SK-N-SH (cell line): ENCODE measurements at regions not wholly inside any gene's neighbourhood (a gene's known extent, or its start where the extent isn't known, plus 50 kb on each side); places are given as distances from the start of the nearest gene placed in this dataset.

ENCODE experiments used
- CTCF ChIA-PET: fragments of 300-600, 350-600 bp; formaldehyde crosslinking; extraction: SDS; loops from one replicate; lab custom pipeline; 2021; lab: Yijun Ruan, JAX
- POLR2A ChIA-PET: fragments of 350-600 bp; sonication (Branson Sonifier 250); formaldehyde crosslinking; extraction: SDS; loops from one replicate; lab custom pipeline; 2020; ENCODE audit warnings: antibody characterized with exemption, inconsistent platforms; lab: Yijun Ruan, JAX
- DNase-seq: peaks from one replicate; pipeline ENCODE4 v3.0.0; 2012
- H2AFZ ChIP-seq: fragments of 200-600 bp; sonication (generic); 2 replicates; pipeline ENCODE4 v1.8.1; 2016; ENCODE audit warnings: antibody characterized with exemption, mild to moderate bottlenecking, low read depth
- H3F3A ChIP-seq: fragments of 200-600 bp; sonication (generic); replicated peaks from 2 replicates; pipeline ENCODE3; 2016; ENCODE audit warnings: antibody characterized with exemption, mild to moderate bottlenecking; ENCODE audit not compliant: insufficient read depth
- H3K27ac ChIP-seq, 2 experiments: fragments of 200-500 bp in 1 of 2; fragments of 200-600 bp in 1 of 2; sonication (Bioruptor generic) in 1 of 2; sonication (generic), shearing (Covaris generic) in 1 of 2; 2 replicates each; pipeline versions ENCODE4 v1.5.1 to v1.6.1; 2014 to 2016; ENCODE audit warnings: low read depth in 2 of 2, inconsistent platforms in 1 of 2, low read length in 1 of 2, mild to moderate bottlenecking in 1 of 2, mixed read lengths in 1 of 2
- H3K27me3 ChIP-seq: fragments of 200-600 bp; sonication (generic), shearing (Covaris generic); 2 replicates; pipeline ENCODE4 v1.6.1; 2016; ENCODE audit warnings: mixed run types; ENCODE audit not compliant: insufficient read depth
- H3K36me3 ChIP-seq, 2 experiments: fragments of 200-500 bp in 1 of 2; fragments of 200-600 bp in 1 of 2; sonication (Bioruptor generic) in 1 of 2; sonication (generic) in 1 of 2; replicated peaks in 1 of 2; 2 replicates each; pipeline versions ENCODE3 to v1.5.1; 2014 to 2016; ENCODE audit warnings: low read length in 1 of 2, mild to moderate bottlenecking in 1 of 2; ENCODE audit not compliant: insufficient read depth in 2 of 2, control insufficient read depth in 1 of 2
- H3K4me1 ChIP-seq, 2 experiments: fragments of 200-500 bp in 1 of 2; fragments of 200-600 bp in 1 of 2; sonication (Bioruptor generic) in 1 of 2; sonication (generic), shearing (Covaris generic) in 1 of 2; 2 replicates each; pipeline versions ENCODE4 v1.5.1 to v1.6.1; 2014 to 2016; ENCODE audit warnings: low read depth in 1 of 2, low read length in 1 of 2, mixed run types in 1 of 2; ENCODE audit not compliant: insufficient read depth in 2 of 2, control insufficient read depth in 1 of 2
- H3K4me2 ChIP-seq: fragments of 200-600 bp; sonication (generic), shearing (Covaris generic); 2 replicates; pipeline ENCODE4 v1.6.1; 2017; ENCODE audit warnings: mixed run types
- H3K4me3 ChIP-seq, 2 experiments: fragments of 200-500 bp in 1 of 2; fragments of 200-600 bp in 1 of 2; sonication (Bioruptor generic) in 1 of 2; sonication (generic), shearing (Covaris generic) in 1 of 2; 2 replicates each; pipeline versions ENCODE4 v1.5.1 to v1.8.1; 2014 to 2016; ENCODE audit warnings: low read depth in 2 of 2, inconsistent platforms in 1 of 2, low read length in 1 of 2, mild to moderate bottlenecking in 1 of 2, mixed read lengths in 1 of 2, moderate library complexity in 1 of 2
- H3K79me2 ChIP-seq: fragments of 200-600 bp; sonication (generic); 2 replicates; pipeline ENCODE4 v1.8.1; 2017; ENCODE audit warnings: mild to moderate bottlenecking; ENCODE audit not compliant: insufficient read depth
- H3K9ac ChIP-seq: fragments of 200-600 bp; sonication (generic); 2 replicates; pipeline ENCODE4 v1.6.1; 2017; ENCODE audit warnings: mixed run types
- H3K9me2 ChIP-seq: fragments of 200-600 bp; sonication (generic); 2 replicates; pipeline ENCODE4 v1.6.1; 2017; ENCODE audit warnings: mixed run types
- H3K9me3 ChIP-seq: fragments of 200-600 bp; sonication (generic); 2 replicates; pipeline ENCODE4 v1.6.1; 2017; ENCODE audit warnings: mixed run types, mild to moderate bottlenecking, moderate library complexity
- H4K20me1 ChIP-seq: fragments of 200-600 bp; sonication (generic); 2 replicates; pipeline ENCODE4 v1.6.1; 2017; ENCODE audit warnings: mild to moderate bottlenecking, mixed run types; ENCODE audit not compliant: insufficient read depth
- EP300 ChIP-seq, 2 experiments: IDR thresholded peaks; 2 replicates each; pipeline versions ENCODE4 v1.4.0 to v1.6.1; 2012; ENCODE audit warnings: borderline replicate concordance in 1 of 2, low read depth in 1 of 2, low read length in 1 of 2
- FOXJ3 ChIP-seq: sonication (generic); formaldehyde crosslinking; IDR thresholded peaks from 2 replicates; pipeline ENCODE4 v1.5.1; 2020; ENCODE audit warnings: mild to moderate bottlenecking, missing genetic modification reagents
- FOXM1 ChIP-seq: IDR thresholded peaks from 2 replicates; pipeline ENCODE4 v1.4.0; 2012; ENCODE audit warnings: low read depth, mild to moderate bottlenecking
- GABPA ChIP-seq: IDR thresholded peaks from 2 replicates; pipeline ENCODE4 v1.4.0; 2012; ENCODE audit warnings: low read depth, mild to moderate bottlenecking
- GATA2 ChIP-seq: sonication (generic); formaldehyde crosslinking; IDR thresholded peaks from 2 replicates; pipeline ENCODE4 v1.5.0; 2020; ENCODE audit warnings: mild to moderate bottlenecking, missing genetic modification reagents
- IRF3 ChIP-seq: fragments of 150-350 bp; IDR thresholded peaks from 2 replicates; pipeline ENCODE4 v1.6.1; 2016; ENCODE audit warnings: mild to moderate bottlenecking, low read depth, low read length
- NFIC ChIP-seq: IDR thresholded peaks from 2 replicates; pipeline ENCODE4 v1.4.0; 2012; ENCODE audit warnings: borderline replicate concordance
- NRF1 ChIP-seq: IDR thresholded peaks from 2 replicates; pipeline ENCODE4 v1.6.1; 2012; ENCODE audit warnings: low read depth, mild to moderate bottlenecking, low read length
- POLR2AphosphoS5 ChIP-seq: IDR thresholded peaks from 2 replicates; pipeline ENCODE4 v1.6.1; 2012; ENCODE audit warnings: low read depth, low read length
- RCOR1 ChIP-seq: fragments of 150-350 bp; IDR thresholded peaks from 2 replicates; pipeline ENCODE4 v1.6.1; 2017; ENCODE audit warnings: antibody characterized with exemption, low read length
- RXRA ChIP-seq: IDR thresholded peaks from 2 replicates; pipeline ENCODE4 v1.4.0; 2012; ENCODE audit warnings: low read depth, mild to moderate bottlenecking, borderline replicate concordance
- SMC3 ChIP-seq: IDR thresholded peaks from 2 replicates; pipeline ENCODE4 v1.6.1; 2012; ENCODE audit warnings: low read depth, low read length, improper control_type of control experiment
- TAF1 ChIP-seq: IDR thresholded peaks from 2 replicates; pipeline ENCODE4 v1.6.1; 2012; ENCODE audit warnings: low read depth, mild to moderate bottlenecking, low read length, moderate library complexity, borderline replicate concordance
- TEAD4 ChIP-seq: IDR thresholded peaks from 2 replicates; pipeline ENCODE4 v1.4.0; 2012; ENCODE audit warnings: mild to moderate bottlenecking, borderline replicate concordance; ENCODE audit not compliant: insufficient read depth
- USF1 ChIP-seq: IDR thresholded peaks from 2 replicates; pipeline ENCODE4 v1.4.0; 2012; ENCODE audit warnings: low read depth, borderline replicate concordance
- USF2 ChIP-seq: fragments of 150-350 bp; IDR thresholded peaks from 2 replicates; pipeline ENCODE4 v1.6.1; 2017; ENCODE audit warnings: antibody characterized with exemption, low read length, low read depth, borderline replicate concordance
- YY1 ChIP-seq: IDR thresholded peaks from 2 replicates; pipeline ENCODE4 v1.4.0; 2012; ENCODE audit warnings: low read depth, mild to moderate bottlenecking
- WGBS: methylation state at CpG from one replicate; pipeline ENCODE4 v1.1.6; 2017; ENCODE audit warnings: low lambda C conversion rate; 5-methylcytosine and 5-hydroxymethylcytosine counted together

- ChIA-PET CTCF (no interaction called here), POLR2A (no interaction called here)
- H3F3A ChIP-seq: no peaks in the 10 kb centered on the region
- no peak overlapping the region for H3K9ac ChIP-seq
- no peaks in the 10 kb centered on the region for H4K20me1 ChIP-seq
- H3K4me1 ChIP-seq: peaks cover 0 to 8% of the 10 kb centered on the region in 2 experiments; a peak in 1 of 4 replicates
- no peaks in the 10 kb centered on the region for H3K27me3 ChIP-seq
- TF ChIP-seq IRF3 (no peak), YY1 (no peak), USF1 (no peak), SMC3 (no peak), RCOR1 (no peak), TAF1 (no peak), GATA2 (CRISPR knock-in tag) (no peak), TEAD4 (no peak), USF2 (no peak), NFIC (no peak), POLR2AphosphoS5 (no peak)
- DNase-seq: no peak
- no peak overlapping the region for H3K27ac ChIP-seq
- no peaks in the 10 kb centered on the region for H3K79me2 ChIP-seq
- no peak overlapping the region for H2AFZ ChIP-seq
- H3K4me2 ChIP-seq: no peak overlapping the region
- H3K9me2 ChIP-seq: no peaks in the 10 kb centered on the region
- no peaks in the 10 kb centered on the region for H3K36me3 ChIP-seq
- H3K9me3 ChIP-seq: no peaks in the 10 kb centered on the region
- H3K4me3 ChIP-seq: no peak overlapping the region
- WGBS: 77% methylated on average over 3 of the region's 3 CpGs
Observed at GRCh38 chr6:72535124-72535523, 86.7 kb upstream of the KCNQ5 start.

- H3K4me2 ChIP-seq: no peak overlapping the region
- DNase-seq: no peak
- POLR2A ChIA-PET: no interaction called here
- H3K4me3 ChIP-seq: no peak overlapping the region
- 94% methylated on average over 3 of the region's 3 CpGs for WGBS
- CTCF ChIA-PET: interaction anchor here (1.4 kb wide), 1 partner anchor 69 kb away, joined by 4 read pairs; no protein-coding TSS in a partner anchor
- peaks cover 9% of the 10 kb centered on the region for H3F3A ChIP-seq
- H3K27ac ChIP-seq: no peak overlapping the region
- H3K9ac ChIP-seq: no peak overlapping the region
- no peaks in the 10 kb centered on the region for H3K9me3 ChIP-seq
- no peaks in the 10 kb centered on the region; a peak in 1 of 4 replicates for H3K4me1 ChIP-seq
- no peaks in the 10 kb centered on the region for H4K20me1 ChIP-seq
- H3K36me3 ChIP-seq: no peaks in the 10 kb centered on the region
- H3K27me3 ChIP-seq: no peaks in the 10 kb centered on the region
- TF ChIP-seq FOXJ3 (CRISPR knock-in tag) (no peak), NRF1 (no peak), SMC3 (no peak), POLR2AphosphoS5 (no peak), RXRA (no peak), FOXM1 (no peak), IRF3 (no peak), NFIC (no peak), GABPA (no peak), EP300 (IDR thresholded peaks at IDR 0.05; ENCODE audit: borderline replicate concordance in 1 of 2, low read depth in 1 of 2, low read length in 1 of 2) (no peak), GATA2 (CRISPR knock-in tag) (no peak), YY1 (no peak)
- no peaks in the 10 kb centered on the region for H3K79me2 ChIP-seq
- H3K9me2 ChIP-seq: no peaks in the 10 kb centered on the region
- no peak overlapping the region for H2AFZ ChIP-seq
Observed at GRCh38 chr6:72547020-72547419, 74.8 kb upstream of the KCNQ5 start.
